ENCODE measurements at regions not wholly inside any gene's neighbourhood (a gene's known extent, or its start where the extent isn't known, plus 50 kb on each side); places are given as distances from the start of the nearest gene placed in this dataset.

DNA sequence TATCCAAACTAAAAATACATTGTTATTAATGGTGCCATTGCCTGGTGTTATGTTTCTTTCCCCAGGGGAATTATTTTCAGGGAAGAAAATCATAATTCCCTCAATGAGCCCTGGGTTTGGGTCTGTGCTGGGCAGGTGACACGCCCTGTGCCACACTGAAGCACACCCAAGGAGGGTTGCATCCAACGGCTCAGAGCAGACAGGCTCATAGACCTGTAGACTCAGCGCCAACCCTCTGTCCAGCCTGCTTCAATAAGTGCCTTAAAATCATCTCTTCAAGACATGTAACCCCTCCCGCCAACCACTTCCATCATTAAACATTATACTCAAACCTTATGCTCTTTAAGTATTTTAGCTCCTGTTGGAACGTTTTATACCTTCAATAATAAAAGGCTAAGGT lies 225.3 kb upstream of the CDH4 start:
- no peak for TF ChIP-seq RNF2 (IDR thresholded peaks at IDR 0.05; ENCODE audit: borderline replicate concordance, low read depth, low read length, missing control alignments, poor library complexity, severe bottlenecking)
- no peak for TF ChIP-seq SIN3A (conservative IDR thresholded peaks at IDR 0.05 in 1 of 2, IDR thresholded peaks at IDR 0.05 in 1 of 2; ENCODE audit: low read depth in 1 of 2, low read length in 2 of 2)
- no peak for TF ChIP-seq POLR2A (IDR thresholded peaks at IDR 0.05; ENCODE audit: control extremely low read depth in 1 of 2, low read depth in 2 of 2, low read length in 2 of 2)
- TF ChIP-seq, protein P1, sequence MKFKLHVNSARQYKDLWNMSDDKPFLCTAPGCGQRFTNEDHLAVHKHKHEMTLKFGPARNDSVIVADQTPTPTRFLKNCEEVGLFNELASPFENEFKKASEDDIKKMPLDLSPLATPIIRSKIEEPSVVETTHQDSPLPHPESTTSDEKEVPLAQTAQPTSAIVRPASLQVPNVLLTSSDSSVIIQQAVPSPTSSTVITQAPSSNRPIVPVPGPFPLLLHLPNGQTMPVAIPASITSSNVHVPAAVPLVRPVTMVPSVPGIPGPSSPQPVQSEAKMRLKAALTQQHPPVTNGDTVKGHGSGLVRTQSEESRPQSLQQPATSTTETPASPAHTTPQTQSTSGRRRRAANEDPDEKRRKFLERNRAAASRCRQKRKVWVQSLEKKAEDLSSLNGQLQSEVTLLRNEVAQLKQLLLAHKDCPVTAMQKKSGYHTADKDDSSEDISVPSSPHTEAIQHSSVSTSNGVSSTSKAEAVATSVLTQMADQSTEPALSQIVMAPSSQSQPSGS (IDR thresholded peaks at IDR 0.05; ENCODE audit: low read length): no peak
- no peak for TF ChIP-seq JUN (IDR thresholded peaks at IDR 0.05; ENCODE audit: low read depth, low read length)
- TF ChIP-seq, protein P2, sequence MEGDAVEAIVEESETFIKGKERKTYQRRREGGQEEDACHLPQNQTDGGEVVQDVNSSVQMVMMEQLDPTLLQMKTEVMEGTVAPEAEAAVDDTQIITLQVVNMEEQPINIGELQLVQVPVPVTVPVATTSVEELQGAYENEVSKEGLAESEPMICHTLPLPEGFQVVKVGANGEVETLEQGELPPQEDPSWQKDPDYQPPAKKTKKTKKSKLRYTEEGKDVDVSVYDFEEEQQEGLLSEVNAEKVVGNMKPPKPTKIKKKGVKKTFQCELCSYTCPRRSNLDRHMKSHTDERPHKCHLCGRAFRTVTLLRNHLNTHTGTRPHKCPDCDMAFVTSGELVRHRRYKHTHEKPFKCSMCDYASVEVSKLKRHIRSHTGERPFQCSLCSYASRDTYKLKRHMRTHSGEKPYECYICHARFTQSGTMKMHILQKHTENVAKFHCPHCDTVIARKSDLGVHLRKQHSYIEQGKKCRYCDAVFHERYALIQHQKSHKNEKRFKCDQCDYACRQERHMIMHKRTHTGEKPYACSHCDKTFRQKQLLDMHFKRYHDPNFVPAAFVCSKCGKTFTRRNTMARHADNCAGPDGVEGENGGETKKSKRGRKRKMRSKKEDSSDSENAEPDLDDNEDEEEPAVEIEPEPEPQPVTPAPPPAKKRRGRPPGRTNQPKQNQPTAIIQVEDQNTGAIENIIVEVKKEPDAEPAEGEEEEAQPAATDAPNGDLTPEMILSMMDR (IDR thresholded peaks at IDR 0.05; ENCODE audit: control extremely low read depth in 1 of 3, insufficient read depth in 1 of 3, low read depth in 1 of 3, low read length in 3 of 3): no peak
- no peak for TF ChIP-seq BRCA1 (IDR thresholded peaks at IDR 0.05; ENCODE audit: low read depth, low read length)
- no peak for TF ChIP-seq EZH2 (IDR thresholded peaks at IDR 0.05; ENCODE audit: low read depth, low read length, severe bottlenecking)
- TF ChIP-seq, protein P3, sequence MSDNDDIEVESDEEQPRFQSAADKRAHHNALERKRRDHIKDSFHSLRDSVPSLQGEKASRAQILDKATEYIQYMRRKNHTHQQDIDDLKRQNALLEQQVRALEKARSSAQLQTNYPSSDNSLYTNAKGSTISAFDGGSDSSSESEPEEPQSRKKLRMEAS (IDR thresholded peaks at IDR 0.05): no peak
- TF ChIP-seq HDAC2 (IDR thresholded peaks at IDR 0.05; ENCODE audit: borderline replicate concordance in 1 of 2, low read depth in 2 of 2, low read length in 2 of 2): no peak
- TF ChIP-seq TAF1 (IDR thresholded peaks at IDR 0.05; ENCODE audit: low read depth, low read length): no peak
- no peak for TF ChIP-seq KDM1A (IDR thresholded peaks at IDR 0.05; ENCODE audit: borderline replicate concordance, low read length)

Measured in H1 (cell line).